SK-N-SH (cell line): ENCODE measurements at regions not wholly inside any gene's neighbourhood (a gene's known extent, or its start where the extent isn't known, plus 50 kb on each side); places are given as distances from the start of the nearest gene placed in this dataset.

Source experiments
- CTCF ChIP-seq: fragments of 200-600 bp; sonication (generic); IDR thresholded peaks from 2 replicates; pipeline ENCODE4 v1.6.1; 2017; ENCODE audit warnings: antibody characterized with exemption, mild to moderate bottlenecking, moderate library complexity
- MAX ChIP-seq: IDR thresholded peaks from 2 replicates; pipeline ENCODE4 v1.4.0; 2012; ENCODE audit warnings: low read depth
- NRF1 ChIP-seq: IDR thresholded peaks from 2 replicates; pipeline ENCODE4 v1.6.1; 2012; ENCODE audit warnings: low read depth, mild to moderate bottlenecking, low read length

GRCh38 chr2:220660277-220661145 lies 911.6 kb downstream of the EPHA4 start:
- TF ChIP-seq MAX (no peak), NRF1 (no peak), CTCF (no peak)
